ENCODE measurements at regions not wholly inside any gene's neighbourhood (a gene's known extent, or its start where the extent isn't known, plus 50 kb on each side); places are given as distances from the start of the nearest gene placed in this dataset.

- no peak for TF ChIP-seq CTCF (conservative IDR thresholded peaks at IDR 0.05; ENCODE audit: low read length)
- TF ChIP-seq EZH2phosphoT487 (IDR thresholded peaks at IDR 0.05; ENCODE audit: borderline replicate concordance), result no peak
- Histone ChIP-seq H3K4me2 (ENCODE audit: low read depth, low read length, poor library complexity, severe bottlenecking) (no peak overlapping the region), H3K79me2 (ENCODE audit: insufficient read depth, low read length) (no peaks in the 10 kb centered on the region), H3F3A (ENCODE audit: low read depth) (no peaks in the 10 kb centered on the region), H3K4me3 (ENCODE audit: low read length, poor library complexity, severe bottlenecking) (no peak overlapping the region), H3K9ac (ENCODE audit: low read depth, low read length, poor library complexity, severe bottlenecking) (no peak overlapping the region), H3K9me2 (replicated peaks; ENCODE audit: low read depth, low read length) (no peaks in the 10 kb centered on the region), H3K27me3 (ENCODE audit: insufficient read depth, low read length, poor library complexity, severe bottlenecking) (no peaks in the 10 kb centered on the region), H3K4me1 (ENCODE audit: insufficient read depth, low read length, poor library complexity, severe bottlenecking) (no peaks in the 10 kb centered on the region), H2AFZ (ENCODE audit: low read length) (no peak overlapping the region), H3K9me3 (ENCODE audit: insufficient read depth, low read depth, low read length) (no peaks in the 10 kb centered on the region), H3K36me3 (ENCODE audit: insufficient read depth, low read length) (no peaks in the 10 kb centered on the region), H4K20me1 (ENCODE audit: insufficient read depth, low read length, poor library complexity, severe bottlenecking) (no peaks in the 10 kb centered on the region)
These were observed 253.9 kb downstream of the AGTPBP1 start for GRCh38 chr9:85487872-85488271.

- Histone ChIP-seq H3K4me3 (ENCODE audit: low read length, poor library complexity, severe bottlenecking) (no peak overlapping the region), H3K9ac (ENCODE audit: low read depth, low read length, poor library complexity, severe bottlenecking) (no peak overlapping the region), H3K4me2 (ENCODE audit: low read depth, low read length, poor library complexity, severe bottlenecking) (no peak overlapping the region), H4K20me1 (ENCODE audit: insufficient read depth, low read length, poor library complexity, severe bottlenecking) (no peaks in the 10 kb centered on the region), H3K9me3 (ENCODE audit: insufficient read depth, low read depth, low read length) (no peaks in the 10 kb centered on the region), H3K36me3 (ENCODE audit: insufficient read depth, low read length) (no peaks in the 10 kb centered on the region), H3K27me3 (ENCODE audit: insufficient read depth, low read length, poor library complexity, severe bottlenecking) (no peaks in the 10 kb centered on the region), H3F3A (ENCODE audit: low read depth) (no peaks in the 10 kb centered on the region), H3K4me1 (ENCODE audit: insufficient read depth, low read length, poor library complexity, severe bottlenecking) (no peaks in the 10 kb centered on the region), H3K9me2 (replicated peaks; ENCODE audit: low read depth, low read length) (no peaks in the 10 kb centered on the region), H3K79me2 (ENCODE audit: insufficient read depth, low read length) (no peaks in the 10 kb centered on the region), H2AFZ (ENCODE audit: low read length) (no peak overlapping the region)
- TF ChIP-seq EZH2phosphoT487 (IDR thresholded peaks at IDR 0.05; ENCODE audit: borderline replicate concordance) (no peak), CTCF (conservative IDR thresholded peaks at IDR 0.05; ENCODE audit: low read length) (no peak)
These were observed 257.5 kb downstream of the AGTPBP1 start for GRCh38 chr9:85484235-85484634.

- no peaks in the 10 kb centered on the region for H4K20me1 ChIP-seq (ENCODE audit: insufficient read depth, low read length, poor library complexity, severe bottlenecking)
- H3K27me3 ChIP-seq (ENCODE audit: insufficient read depth, low read length, poor library complexity, severe bottlenecking), result no peaks in the 10 kb centered on the region
- H3K4me3 ChIP-seq (ENCODE audit: low read length, poor library complexity, severe bottlenecking), result no peak overlapping the region
- no peaks in the 10 kb centered on the region for H3K79me2 ChIP-seq (ENCODE audit: insufficient read depth, low read length)
- H3K36me3 ChIP-seq (ENCODE audit: insufficient read depth, low read length), result no peaks in the 10 kb centered on the region
- H2AFZ ChIP-seq (ENCODE audit: low read length), result no peak overlapping the region
- no peaks in the 10 kb centered on the region for H3F3A ChIP-seq (ENCODE audit: low read depth)
- no peaks in the 10 kb centered on the region for H3K4me1 ChIP-seq (ENCODE audit: insufficient read depth, low read length, poor library complexity, severe bottlenecking)
- no peak overlapping the region for H3K4me2 ChIP-seq (ENCODE audit: low read depth, low read length, poor library complexity, severe bottlenecking)
- no peak overlapping the region for H3K9ac ChIP-seq (ENCODE audit: low read depth, low read length, poor library complexity, severe bottlenecking)
- H3K9me2 ChIP-seq (replicated peaks; ENCODE audit: low read depth, low read length), result no peaks in the 10 kb centered on the region
- no peaks in the 10 kb centered on the region for H3K9me3 ChIP-seq (ENCODE audit: insufficient read depth, low read depth, low read length)
- TF ChIP-seq CTCF (conservative IDR thresholded peaks at IDR 0.05; ENCODE audit: low read length), result 0 out of 2 replicates have a peak, but pooled peaks have one; percentile 25
- TF ChIP-seq EZH2phosphoT487 (IDR thresholded peaks at IDR 0.05; ENCODE audit: borderline replicate concordance), result no peak
These were observed 258.5 kb downstream of the AGTPBP1 start for GRCh38 chr9:85483208-85483607.

All from Loucy (cell line).